HEK293T (cell line): ENCODE measurements at regions not wholly inside any gene's neighbourhood (a gene's known extent, or its start where the extent isn't known, plus 50 kb on each side); places are given as distances from the start of the nearest gene placed in this dataset.

Source experiments
- CTCF ChIA-PET: fragments of 350-600 bp; formaldehyde crosslinking; extraction: SDS; loops from one replicate; lab custom pipeline; 2021; ENCODE audit warnings: antibody characterized with exemption, inconsistent platforms; lab: Yijun Ruan, JAX
- POLR2A ChIA-PET: fragments of 350-600 bp; formaldehyde crosslinking; extraction: SDS; loops from one replicate; lab custom pipeline; 2020; ENCODE audit warnings: antibody characterized with exemption, inconsistent platforms; lab: Yijun Ruan, JAX
- DNase-seq: peaks from one replicate; pipeline ENCODE4 v3.0.0; 2012; ENCODE audit warnings: mixed read lengths; ENCODE audit errors: extremely low spot score
- ARNT ChIP-seq: fragments of 450-650 bp; IDR thresholded peaks from 2 replicates; pipeline ENCODE4 v1.6.1; 2017; ENCODE audit warnings: mild to moderate bottlenecking
- BHLHE40 ChIP-seq: fragments of 450-650 bp; IDR thresholded peaks from 2 replicates; pipeline ENCODE4 v1.6.1; 2016; ENCODE audit warnings: mild to moderate bottlenecking, moderate library complexity, borderline replicate concordance
- CTBP1 ChIP-seq: fragments of 450-650 bp; IDR thresholded peaks from 2 replicates; pipeline ENCODE4 v1.6.1; 2016; ENCODE audit warnings: borderline replicate concordance
- ELF4 ChIP-seq: fragments of 450-650 bp; IDR thresholded peaks from 2 replicates; pipeline ENCODE4 v1.6.1; 2017; ENCODE audit warnings: antibody characterized with exemption
- FOXA1 ChIP-seq: fragments of 450-650 bp; IDR thresholded peaks from 2 replicates; pipeline ENCODE4 v1.6.1; 2016; ENCODE audit warnings: mild to moderate bottlenecking
- FOXK2 ChIP-seq: fragments of 450-650 bp; IDR thresholded peaks from 2 replicates; pipeline ENCODE4 v1.6.1; 2016; ENCODE audit warnings: mild to moderate bottlenecking
- FOXM1 ChIP-seq: fragments of 450-650 bp; IDR thresholded peaks from 2 replicates; pipeline ENCODE4 v1.6.1; 2017; ENCODE audit warnings: mild to moderate bottlenecking, borderline replicate concordance
- HDGF ChIP-seq: fragments of 450-650 bp; IDR thresholded peaks from 2 replicates; pipeline ENCODE4 v1.6.1; 2017; ENCODE audit warnings: antibody characterized with exemption, borderline replicate concordance
- L3MBTL2 ChIP-seq: fragments of 450-650 bp; conservative IDR thresholded peaks from 2 replicates; pipeline ENCODE4 v1.6.1; 2016; ENCODE audit warnings: mild to moderate bottlenecking
- LEF1 ChIP-seq: fragments of 450-650 bp; IDR thresholded peaks from 2 replicates; pipeline ENCODE4 v1.6.1; 2017; ENCODE audit warnings: mild to moderate bottlenecking, borderline replicate concordance
- NFRKB ChIP-seq: fragments of 450-650 bp; IDR thresholded peaks from 2 replicates; pipeline ENCODE4 v1.6.1; 2016; ENCODE audit warnings: mild to moderate bottlenecking, moderate library complexity
- SP1 ChIP-seq: fragments of 450-650 bp; IDR thresholded peaks from 2 replicates; pipeline ENCODE4 v1.6.1; 2017
- SUZ12 ChIP-seq: fragments of 450-650 bp; IDR thresholded peaks from 2 replicates; pipeline ENCODE4 v1.6.1; 2016; ENCODE audit warnings: mild to moderate bottlenecking
- TARDBP ChIP-seq: fragments of 450-650 bp; IDR thresholded peaks from 2 replicates; pipeline ENCODE4 v1.6.1; 2016
- ZNF384 ChIP-seq: fragments of 450-650 bp; IDR thresholded peaks from 2 replicates; pipeline ENCODE4 v1.6.1; 2016
- TF ChIP-seq, protein P1 (sequence below): fragments of 450-650 bp; IDR thresholded peaks from 2 replicates; pipeline ENCODE4 v1.6.1; 2016

DNA sequence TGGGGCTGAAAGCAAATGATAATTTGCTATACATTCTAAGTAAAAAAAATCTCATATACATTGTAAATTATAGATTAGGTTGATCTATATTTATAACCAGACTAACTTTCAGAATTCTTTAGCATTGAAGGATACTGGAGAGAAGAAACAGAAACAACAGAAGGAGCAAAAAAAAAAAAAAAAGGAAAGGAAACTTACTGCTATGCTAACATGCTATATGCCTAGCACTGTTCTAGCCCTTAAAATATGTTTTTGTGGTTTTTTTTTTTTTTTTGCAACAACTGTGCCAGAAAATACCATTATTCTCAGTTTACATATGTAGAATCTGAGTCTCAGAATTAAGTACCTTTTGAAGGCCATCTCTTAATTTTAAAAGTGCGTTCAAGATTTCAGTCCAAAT is 204.9 kb upstream of the MC4R start:
- TF ChIP-seq SP1 = no peak
- no peak for TF ChIP-seq FOXK2
- TF ChIP-seq ARNT = no peak
- TF ChIP-seq HDGF = no peak
- TF ChIP-seq ZNF384 = no peak
- TF ChIP-seq L3MBTL2 = no peak
- TF ChIP-seq ELF4 = no peak
- TF ChIP-seq TARDBP = no peak
- TF ChIP-seq FOXA1 = no peak
- no peak for TF ChIP-seq BHLHE40
- no peak for TF ChIP-seq NFRKB
- no peak for TF ChIP-seq FOXM1
- ChIA-PET CTCF (no interaction called here), POLR2A (no interaction called here)
- no peak for DNase-seq

GRCh38 chr18:60585670-60586069 is 213.1 kb upstream of the MC4R start:
- ChIA-PET POLR2A (no interaction called here), CTCF (no interaction called here)
- DNase-seq = no peak
- no peak for TF ChIP-seq FOXK2

GRCh38 chr18:60593249-60593648 is 220.7 kb upstream of the MC4R start:
- ChIA-PET CTCF (no interaction called here), POLR2A (no interaction called here)
- no peak for DNase-seq
- TF ChIP-seq TARDBP = no peak
- TF ChIP-seq ZNF384 = no peak
- TF ChIP-seq, protein P1, sequence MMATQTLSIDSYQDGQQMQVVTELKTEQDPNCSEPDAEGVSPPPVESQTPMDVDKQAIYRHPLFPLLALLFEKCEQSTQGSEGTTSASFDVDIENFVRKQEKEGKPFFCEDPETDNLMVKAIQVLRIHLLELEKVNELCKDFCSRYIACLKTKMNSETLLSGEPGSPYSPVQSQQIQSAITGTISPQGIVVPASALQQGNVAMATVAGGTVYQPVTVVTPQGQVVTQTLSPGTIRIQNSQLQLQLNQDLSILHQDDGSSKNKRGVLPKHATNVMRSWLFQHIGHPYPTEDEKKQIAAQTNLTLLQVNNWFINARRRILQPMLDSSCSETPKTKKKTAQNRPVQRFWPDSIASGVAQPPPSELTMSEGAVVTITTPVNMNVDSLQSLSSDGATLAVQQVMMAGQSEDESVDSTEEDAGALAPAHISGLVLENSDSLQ = no peak
- no peak for TF ChIP-seq BHLHE40
- TF ChIP-seq FOXM1 = no peak
- TF ChIP-seq SUZ12 = no peak
- no peak for TF ChIP-seq NFRKB
- TF ChIP-seq FOXK2 = no peak

DNA sequence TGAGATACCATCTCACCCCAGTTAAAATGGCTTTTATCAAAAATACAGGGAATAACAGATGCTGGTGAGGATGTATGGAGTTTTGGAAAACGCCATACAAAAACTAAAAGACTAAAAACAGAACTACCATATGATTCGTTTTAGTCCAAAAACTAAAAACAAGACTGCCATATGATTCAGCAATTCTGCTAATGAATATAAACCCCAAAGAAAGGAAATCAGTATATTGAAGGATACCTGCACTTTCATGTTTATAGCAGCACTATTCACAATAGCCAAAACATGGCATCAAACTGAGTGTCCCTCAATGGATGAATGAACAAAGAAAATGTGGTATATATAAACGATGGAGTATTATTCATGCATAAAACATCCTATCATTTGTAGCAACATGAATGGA is 224.4 kb upstream of the MC4R start:
- POLR2A ChIA-PET = no interaction called here
- CTCF ChIA-PET = no interaction called here
- DNase-seq = no peak
- TF ChIP-seq BHLHE40 (no peak), SUZ12 (no peak), L3MBTL2 (no peak), FOXK2 (no peak), ZNF384 (no peak), FOXM1 (no peak), HDGF (no peak), CTBP1 (no peak)

GRCh38 chr18:60599267-60599666 is 226.7 kb upstream of the MC4R start:
- CTCF ChIA-PET = no interaction called here
- DNase-seq = no peak
- TF ChIP-seq FOXA1 (no peak), ZNF384 (no peak), ARNT (no peak), TARDBP (no peak), HDGF (no peak), L3MBTL2 (no peak), SP1 (no peak), CTBP1 (no peak), NFRKB (no peak), FOXK2 (no peak), FOXM1 (no peak), LEF1 (no peak), SUZ12 (no peak), ELF4 (no peak)
- TF ChIP-seq, protein P1 = no peak
- POLR2A ChIA-PET = no interaction called here

GRCh38 chr18:60599995-60600394 is 227.4 kb upstream of the MC4R start:
- TF ChIP-seq L3MBTL2 = no peak
- TF ChIP-seq ZNF384 = no peak
- no peak for TF ChIP-seq ELF4
- TF ChIP-seq, protein P1 = no peak
- TF ChIP-seq LEF1 = no peak
- TF ChIP-seq CTBP1 = no peak
- no peak for TF ChIP-seq FOXA1
- TF ChIP-seq SUZ12 = no peak
- DNase-seq = no peak
- CTCF ChIA-PET = no interaction called here
- POLR2A ChIA-PET = no interaction called here

- CTCF ChIA-PET = no interaction called here
- POLR2A ChIA-PET = no interaction called here
- TF ChIP-seq BHLHE40 (no peak), ARNT (no peak), SUZ12 (no peak), CTBP1 (no peak), TARDBP (no peak), FOXM1 (no peak), ZNF384 (no peak), L3MBTL2 (no peak), HDGF (no peak), LEF1 (no peak), ELF4 (no peak)
- TF ChIP-seq, protein P1 = no peak
- no peak for DNase-seq
Measured at GRCh38 chr18:60601249-60601648, 228.7 kb upstream of the MC4R start.
